Stomach (tissue), 8 donors: ENCODE measurements at regions not wholly inside any gene's neighbourhood (a gene's known extent, or its start where the extent isn't known, plus 50 kb on each side); places are given as distances from the start of the nearest gene placed in this dataset.
"Not testable (repeated sequence)": the region's sequence is repeated elsewhere in the genome, so short reads cannot be mapped to it uniquely, and the experiment has no call there.

Source experiments
- DNase-seq, 2 donors: peaks; one replicate each; pipeline versions ENCODE4 v3.0.0 to v3.0.0-alpha.2; 2013 to 2019
- H3K27ac ChIP-seq, 5 donors: fragments of 200-600 bp in 4 of 5; sonication (generic) in 4 of 5; one replicate each; pipeline ENCODE4 v1.5.1; 2013 to 2019; ENCODE audit warnings: mild to moderate bottlenecking in 1 of 5, moderate library complexity in 1 of 5
- H3K27me3 ChIP-seq, 3 donors: fragments of 200-600 bp; sonication (generic); one replicate each; pipeline ENCODE4 v1.5.1; 2017 to 2019; ENCODE audit warnings: mixed run types in 1 of 3
- H3K36me3 ChIP-seq, 4 donors: fragments of 200-600 bp; sonication (generic); 1 replicate in 3 of 4; 2 replicates in 1 of 4; pipeline ENCODE4 v1.5.1; 2016 to 2019
- H3K4me1 ChIP-seq, 4 donors: fragments of 200-600 bp; sonication (generic); one replicate each; pipeline ENCODE4 v1.5.1; 2016 to 2019
- H3K4me3 ChIP-seq, 4 donors: fragments of 200-600 bp; sonication (generic) in 3 of 4; one replicate each; pipeline ENCODE4 v1.5.1; 2016 to 2019; ENCODE audit warnings: mild to moderate bottlenecking in 1 of 4
- H3K9me3 ChIP-seq, 4 donors: fragments of 200-600 bp; sonication (generic); one replicate each; pipeline ENCODE4 v1.5.1; 2016 to 2019
- EP300 ChIP-seq: sonication (generic); formaldehyde crosslinking; IDR thresholded peaks from one replicate; pipeline ENCODE4 v1.6.1; 2017; ENCODE audit warnings: antibody characterized with exemption
- POLR2A ChIP-seq, 4 donors: fragments of 450-650 bp; IDR thresholded peaks; one replicate each; pipeline ENCODE4 v1.6.1; 2016; ENCODE audit warnings: antibody characterized with exemption in 4 of 4, control low read depth in 2 of 4, mild to moderate bottlenecking in 1 of 4, moderate library complexity in 1 of 4
- POLR2AphosphoS5 ChIP-seq, 3 donors: sonication (generic); formaldehyde crosslinking; IDR thresholded peaks; one replicate each; pipeline ENCODE4 v1.6.1; 2016; ENCODE audit warnings: antibody characterized with exemption in 3 of 3
- WGBS, 5 donors: extraction: QIAGEN DNeasy Blood & Tissue Kit in 3 of 5; methylation state at CpG; one replicate each; pipeline versions ENCODE4 v1.1.5 to v1.1.7; 2013 to 2018; 5-methylcytosine and 5-hydroxymethylcytosine counted together
- intact Hi-C: fragments of 100-400 bp; cut with DNase I; formaldehyde crosslinking; loops from one replicate; pipeline ENCODE4 v1.15.1; 2023; ENCODE audit warnings: low total_unique reads
- TF ChIP-seq, protein P1 (sequence below), 7 experiments: fragments of 450-650 bp in 4 of 7; fragments of 200-600 bp in 3 of 7; sonication (generic) in 3 of 7; IDR thresholded peaks; one replicate each; pipeline ENCODE4 v1.5.1; 2016 to 2019; ENCODE audit warnings: antibody characterized with exemption in 7 of 7, control low read depth in 2 of 7, mild to moderate bottlenecking in 1 of 7
- donor health status: healthy with polysubstance abuse.
- donor health status: Bipolar disorder and iron deficiency.
- donor health status: healthy.

DNA sequence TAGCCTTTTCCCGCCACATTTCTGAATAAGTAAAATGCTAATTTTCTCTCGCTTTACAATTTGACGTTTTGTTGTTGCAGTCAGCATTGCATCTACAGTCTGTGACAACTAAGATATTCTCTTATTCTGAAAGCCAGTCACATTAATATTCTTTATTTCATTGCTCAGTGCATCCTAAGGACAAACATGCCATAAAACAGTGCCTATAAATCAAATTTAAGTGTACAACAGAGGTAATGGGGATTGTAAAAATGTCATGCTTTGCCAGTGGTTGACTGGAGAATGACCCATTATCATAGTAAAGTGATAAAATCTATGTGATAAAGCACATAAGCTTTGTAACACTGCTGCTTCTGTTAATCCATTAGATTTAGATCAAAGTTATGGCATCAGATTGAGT is 1850.0 kb upstream of the ACO1 start:
- Histone ChIP-seq H3K27ac (no peak overlapping the region), H3K4me3 (no peak overlapping the region), H3K9me3 (peaks cover 0 to 19% (median 7%) of the 10 kb centered on the region in 4 donors), H3K27me3 (no peaks in the 10 kb centered on the region), H3K4me1 (no peaks in the 10 kb centered on the region), H3K36me3 (no peaks in the 10 kb centered on the region)
- DNase-seq, result no peak
- TF ChIP-seq POLR2AphosphoS5 (IDR thresholded peaks at IDR 0.05) (no peak), EP300 (no peak), POLR2A (IDR thresholded peaks at IDR 0.05) (no peak)
- TF ChIP-seq, protein P1, sequence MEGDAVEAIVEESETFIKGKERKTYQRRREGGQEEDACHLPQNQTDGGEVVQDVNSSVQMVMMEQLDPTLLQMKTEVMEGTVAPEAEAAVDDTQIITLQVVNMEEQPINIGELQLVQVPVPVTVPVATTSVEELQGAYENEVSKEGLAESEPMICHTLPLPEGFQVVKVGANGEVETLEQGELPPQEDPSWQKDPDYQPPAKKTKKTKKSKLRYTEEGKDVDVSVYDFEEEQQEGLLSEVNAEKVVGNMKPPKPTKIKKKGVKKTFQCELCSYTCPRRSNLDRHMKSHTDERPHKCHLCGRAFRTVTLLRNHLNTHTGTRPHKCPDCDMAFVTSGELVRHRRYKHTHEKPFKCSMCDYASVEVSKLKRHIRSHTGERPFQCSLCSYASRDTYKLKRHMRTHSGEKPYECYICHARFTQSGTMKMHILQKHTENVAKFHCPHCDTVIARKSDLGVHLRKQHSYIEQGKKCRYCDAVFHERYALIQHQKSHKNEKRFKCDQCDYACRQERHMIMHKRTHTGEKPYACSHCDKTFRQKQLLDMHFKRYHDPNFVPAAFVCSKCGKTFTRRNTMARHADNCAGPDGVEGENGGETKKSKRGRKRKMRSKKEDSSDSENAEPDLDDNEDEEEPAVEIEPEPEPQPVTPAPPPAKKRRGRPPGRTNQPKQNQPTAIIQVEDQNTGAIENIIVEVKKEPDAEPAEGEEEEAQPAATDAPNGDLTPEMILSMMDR (IDR thresholded peaks at IDR 0.05), result no peak
- 92 to 96% (median 93%) methylated on average over 3 of the region's 3 CpGs for WGBS, 5 donors
- intact Hi-C loops, result no loop called here

DNA sequence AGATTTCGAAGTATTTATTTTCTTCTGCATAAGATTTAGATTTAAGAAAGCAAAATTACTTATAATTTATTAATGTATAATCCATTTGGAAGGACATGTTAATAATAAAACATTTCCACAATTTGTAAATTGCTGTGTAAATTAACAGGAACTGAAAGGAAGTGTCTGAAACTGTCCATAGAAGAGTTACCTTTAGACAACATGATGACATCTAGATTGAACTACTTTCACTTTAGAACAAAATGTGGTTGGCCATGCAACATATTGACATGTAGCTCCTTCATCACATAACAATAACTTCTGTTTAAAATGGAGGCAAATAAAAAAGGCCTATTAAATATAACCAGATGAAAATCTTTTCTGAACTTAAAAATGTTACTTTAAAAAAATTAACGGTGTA is 1849.5 kb upstream of the ACO1 start:
- H3K27me3 ChIP-seq, result no peaks in the 10 kb centered on the region
- no peaks in the 10 kb centered on the region for H3K4me1 ChIP-seq
- no peaks in the 10 kb centered on the region for H3K36me3 ChIP-seq
- no peak overlapping the region for H3K4me3 ChIP-seq
- no peak overlapping the region for H3K27ac ChIP-seq
- no peak for DNase-seq
- TF ChIP-seq, protein P1 (IDR thresholded peaks at IDR 0.05), result no peak
- TF ChIP-seq EP300, result no peak
- no peak for TF ChIP-seq POLR2A (IDR thresholded peaks at IDR 0.05)
- TF ChIP-seq POLR2AphosphoS5 (IDR thresholded peaks at IDR 0.05), result no peak
- H3K9me3 ChIP-seq, result peaks cover 0 to 20% (median 7%) of the 10 kb centered on the region in 4 donors
- intact Hi-C loops, result no loop called here
- 71 to 80% (median 77%) methylated on average over 2 of the region's 2 CpGs for WGBS, 5 donors

DNA sequence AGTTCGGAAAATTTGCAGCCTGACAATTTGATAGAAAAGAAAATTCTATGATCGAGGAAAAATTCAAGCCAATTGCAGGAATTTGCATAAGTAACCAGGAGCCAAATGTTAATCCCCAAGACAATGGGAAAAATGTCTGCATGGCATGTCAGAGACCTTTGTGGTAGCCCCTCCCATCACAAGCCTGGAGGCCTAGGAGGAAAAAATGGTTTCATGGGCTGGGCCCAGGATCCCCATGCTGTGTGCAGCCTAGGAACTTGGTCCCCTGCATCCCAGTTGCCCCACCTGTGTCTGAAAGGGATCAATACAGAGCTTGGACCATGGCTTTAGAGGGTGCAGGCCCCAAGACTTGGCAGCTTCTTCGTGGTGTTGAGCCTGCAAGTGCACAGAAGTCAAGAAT is 1847.9 kb upstream of the ACO1 start:
- Histone ChIP-seq H3K27ac (no peak overlapping the region), H3K4me1 (no peaks in the 10 kb centered on the region), H3K27me3 (no peaks in the 10 kb centered on the region), H3K36me3 (no peaks in the 10 kb centered on the region), H3K4me3 (no peak overlapping the region), H3K9me3 (peaks cover 0 to 16% (median 4%) of the 10 kb centered on the region in 4 donors)
- TF ChIP-seq, protein P1 (IDR thresholded peaks at IDR 0.05), result no peak
- TF ChIP-seq POLR2A (IDR thresholded peaks at IDR 0.05) (no peak), EP300 (no peak), POLR2AphosphoS5 (IDR thresholded peaks at IDR 0.05) (no peak)
- DNase-seq, result no peak
- WGBS, 5 donors, result 46 to 76% (median 49%) methylated on average over 3 of the region's 3 CpGs
- intact Hi-C loops, result no loop called here

DNA sequence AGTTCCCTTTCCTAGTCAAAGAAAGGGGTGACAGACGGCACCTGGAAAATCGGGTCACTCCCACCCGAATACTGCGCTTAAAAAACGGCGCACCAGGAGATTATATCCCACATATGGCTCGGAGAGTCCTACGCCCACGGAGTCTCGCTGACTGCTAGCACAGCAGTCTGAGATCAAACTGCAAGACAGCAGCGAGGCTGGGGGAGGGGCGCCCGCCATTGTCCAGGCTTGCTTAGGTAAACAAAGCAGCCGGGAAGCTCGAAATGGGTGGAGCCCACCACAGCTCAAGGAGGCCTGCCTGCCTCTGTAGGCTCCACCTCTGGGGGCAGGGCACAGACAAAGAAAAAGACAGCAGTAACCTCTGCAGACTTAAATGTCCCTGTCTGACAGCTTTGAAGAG is 1844.7 kb upstream of the ACO1 start:
- H3K36me3 ChIP-seq, H3K4me3 ChIP-seq, DNase-seq, H3K4me1 ChIP-seq, H3K27ac ChIP-seq, H3K27me3 ChIP-seq, intact Hi-C loops: not testable (repeated sequence)
- WGBS, 5 donors, result 79 to 100% (median 90%) methylated on average over 1 to 15 of the region's 15 CpGs; no CpG with 5 or more reads in 1 of the 5 donors
- peaks cover 0 to 16% (median 4%) of the 10 kb centered on the region in 4 donors for H3K9me3 ChIP-seq

DNA sequence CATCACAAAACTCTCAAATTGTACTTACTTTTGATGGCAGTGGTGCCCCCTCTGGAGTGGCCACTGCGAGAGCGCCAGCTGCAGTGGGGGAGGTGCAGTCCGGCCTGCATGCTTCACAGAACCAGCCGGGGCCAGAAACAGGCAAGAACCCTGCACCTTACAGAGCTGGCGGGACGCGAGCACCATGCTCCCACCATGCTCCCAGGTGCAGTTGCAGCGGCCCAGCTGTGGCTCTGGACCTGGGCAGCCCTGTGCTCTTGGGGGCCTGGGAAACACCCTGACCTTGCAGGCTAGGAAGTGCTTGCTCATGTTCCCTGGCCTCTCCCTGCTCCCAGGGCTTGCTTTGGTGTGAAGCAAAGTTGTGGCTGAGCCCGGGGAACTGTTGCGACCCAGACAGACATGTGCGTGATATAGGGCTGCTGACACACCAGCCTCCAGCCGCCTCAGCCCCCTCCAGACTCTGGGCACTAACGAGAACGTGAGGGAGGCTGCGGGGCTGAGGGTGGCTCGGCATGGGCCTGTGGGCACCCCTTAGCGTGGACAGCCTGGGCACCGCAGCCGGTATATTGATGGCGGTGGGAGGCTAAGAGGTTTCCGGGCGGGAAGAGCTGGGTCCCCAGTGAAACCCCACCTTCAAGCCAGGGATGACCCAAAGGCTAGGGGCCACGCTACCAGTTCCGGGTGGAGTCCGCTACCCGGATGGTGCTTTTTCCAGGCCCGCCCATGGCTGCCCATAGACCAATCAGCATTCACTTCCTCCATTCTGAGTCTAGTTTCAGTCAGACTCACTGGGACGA is 1809.9 kb upstream of the ACO1 start:
- no peaks in the 10 kb centered on the region for H3K27me3 ChIP-seq
- WGBS, 5 donors, result 92 to 95% (median 94%) methylated on average over 12 to 28 of the region's 28 CpGs
- H3K4me1 ChIP-seq, result no peaks in the 10 kb centered on the region
- TF ChIP-seq EP300 (no peak), POLR2AphosphoS5 (IDR thresholded peaks at IDR 0.05) (no peak), POLR2A (IDR thresholded peaks at IDR 0.05) (no peak)
- TF ChIP-seq, protein P1 (IDR thresholded peaks at IDR 0.05), result no peak
- no peak overlapping the region for H3K4me3 ChIP-seq
- H3K36me3 ChIP-seq, result no peaks in the 10 kb centered on the region
- peaks cover 0 to 18% (median 11%) of the 10 kb centered on the region in 4 donors for H3K9me3 ChIP-seq
- intact Hi-C loops, result no loop called here
- no peak for DNase-seq
- no peak overlapping the region for H3K27ac ChIP-seq
